Stimulated activated CD8-positive, alpha-beta memory T cell treated with anti-CD3 and anti-CD28 coated beads, Interleukin-15, amount 100 ng/mL, for 4 hours (primary cell): ENCODE measurements at regions not wholly inside any gene's neighbourhood (a gene's known extent, or its start where the extent isn't known, plus 50 kb on each side); places are given as distances from the start of the nearest gene placed in this dataset.
"Not testable (repeated sequence)": the region's sequence is repeated elsewhere in the genome, so short reads cannot be mapped to it uniquely, and the experiment has no call there.

Experiments
- DNase-seq, 2 donors: peaks; one replicate each; pipeline ENCODE4 v3.0.0-alpha.2; 2020; ENCODE audit warnings: low read depth in 2 of 2

DNA sequence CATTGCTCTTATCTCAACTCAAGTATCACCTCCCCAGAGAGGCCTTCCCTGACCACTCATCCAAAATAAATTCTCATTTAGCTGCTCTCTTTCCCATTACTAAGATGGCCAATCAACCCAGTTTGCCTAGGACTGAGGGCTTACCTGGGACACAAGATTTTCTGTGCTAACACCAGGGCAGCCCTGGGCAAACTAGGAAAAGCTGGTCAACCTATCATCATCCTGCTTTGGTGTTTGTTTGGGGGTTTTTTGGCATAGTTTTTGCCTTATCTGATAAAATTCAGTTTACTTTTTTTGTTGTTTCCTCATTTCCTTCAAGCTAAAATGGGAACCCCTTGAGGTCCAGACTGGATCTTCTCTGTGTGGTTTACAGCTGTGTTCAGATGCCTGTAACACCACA is 131.4 kb upstream of the NR2F2 start:
- DNase-seq, result no peak

DNA sequence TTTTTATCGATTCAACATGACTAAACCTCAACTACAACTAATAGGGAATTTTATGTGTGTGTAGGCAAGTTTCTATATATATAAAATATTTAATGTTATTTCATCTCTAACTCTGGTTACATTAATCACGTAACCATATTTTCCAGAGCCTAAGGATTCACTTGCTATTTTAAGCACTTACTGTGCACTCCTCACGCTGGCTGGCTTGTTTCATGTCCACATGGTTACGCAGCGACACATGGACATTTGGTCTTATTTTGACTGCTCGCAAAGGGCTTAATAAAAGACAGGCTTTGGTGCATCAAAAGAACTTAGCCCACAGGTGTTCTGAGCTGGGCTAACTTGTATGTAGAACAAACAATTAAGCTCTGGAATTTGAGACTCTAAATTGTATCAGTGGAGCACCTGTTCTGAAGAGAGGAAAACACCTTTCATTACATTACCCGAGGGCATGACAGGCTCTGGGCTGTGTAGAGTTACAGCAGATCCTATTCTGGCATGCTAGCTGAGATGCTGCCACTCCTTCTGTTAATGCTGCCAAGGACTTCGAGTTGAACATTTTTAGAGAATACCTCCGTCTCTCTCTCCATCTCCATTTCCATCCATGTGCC is 130.0 kb upstream of the NR2F2 start:
- DNase-seq, result no peak

DNA sequence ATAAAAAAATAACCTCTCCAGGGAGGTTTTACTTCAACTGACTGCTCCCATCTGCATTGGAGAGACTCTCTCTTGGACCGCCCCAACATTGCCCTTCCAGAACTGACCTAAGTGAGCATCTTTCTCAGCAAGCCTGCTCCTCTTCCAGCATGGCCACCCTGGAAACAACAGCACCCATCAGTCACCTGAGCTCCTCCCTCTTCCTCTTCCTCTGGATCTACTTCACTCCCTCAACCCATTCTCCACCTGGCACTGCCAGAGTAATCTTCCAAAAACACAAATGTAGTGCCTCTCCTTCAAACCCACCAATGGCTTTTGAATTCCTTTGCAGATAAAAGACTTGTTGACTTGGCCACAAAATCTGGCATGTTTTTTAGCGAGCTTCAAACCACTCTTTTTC is 128.8 kb upstream of the NR2F2 start:
- no peak for DNase-seq

DNA sequence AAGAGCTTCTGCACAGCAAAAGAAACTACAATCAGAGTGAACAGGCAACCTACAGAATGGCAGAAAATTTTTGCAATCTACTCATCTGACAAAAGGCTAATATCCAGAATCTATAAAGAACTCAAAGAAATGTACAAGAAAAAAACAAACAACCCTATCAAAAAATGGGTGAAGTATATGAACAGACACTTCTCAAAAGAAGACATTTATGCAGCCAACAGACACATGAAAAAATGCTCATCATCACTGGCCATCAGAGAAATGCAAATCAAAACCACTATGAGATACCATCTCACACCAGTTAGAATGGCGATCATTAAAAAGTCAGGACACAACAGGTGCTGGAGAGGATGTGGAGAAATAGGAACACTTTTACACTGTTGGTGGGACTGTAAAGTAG is 124.9 kb upstream of the NR2F2 start:
- not testable (repeated sequence) for DNase-seq

DNA sequence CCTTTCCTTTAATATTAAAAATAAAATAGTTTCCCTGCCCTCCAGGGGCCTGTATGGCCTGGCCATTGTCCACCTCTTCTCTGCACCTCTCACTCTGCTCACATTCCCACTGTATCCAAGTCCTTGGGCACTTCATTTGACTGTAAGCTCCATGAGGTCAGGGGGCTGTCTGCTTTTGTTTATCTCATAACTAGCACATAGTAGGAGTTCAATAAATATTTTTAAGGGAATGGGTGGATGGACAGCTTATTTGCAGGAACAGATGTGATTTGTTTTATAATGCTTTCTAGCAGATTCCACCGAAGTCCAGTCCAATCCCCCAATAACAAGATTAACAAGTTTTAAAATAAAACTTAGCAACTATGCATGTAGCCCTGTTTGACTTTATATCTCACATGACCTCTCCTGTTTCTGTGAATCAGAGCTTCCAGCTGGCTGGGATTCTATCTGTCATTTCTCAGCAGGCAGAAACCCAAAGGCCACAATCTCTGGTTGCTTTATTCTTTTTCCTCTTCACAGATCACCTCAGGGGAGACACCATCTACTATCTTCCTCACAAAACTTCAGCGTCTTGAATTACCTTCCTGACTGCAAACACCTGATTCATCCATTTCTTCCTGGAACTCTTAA is 123.0 kb upstream of the NR2F2 start:
- no peak for DNase-seq

DNA sequence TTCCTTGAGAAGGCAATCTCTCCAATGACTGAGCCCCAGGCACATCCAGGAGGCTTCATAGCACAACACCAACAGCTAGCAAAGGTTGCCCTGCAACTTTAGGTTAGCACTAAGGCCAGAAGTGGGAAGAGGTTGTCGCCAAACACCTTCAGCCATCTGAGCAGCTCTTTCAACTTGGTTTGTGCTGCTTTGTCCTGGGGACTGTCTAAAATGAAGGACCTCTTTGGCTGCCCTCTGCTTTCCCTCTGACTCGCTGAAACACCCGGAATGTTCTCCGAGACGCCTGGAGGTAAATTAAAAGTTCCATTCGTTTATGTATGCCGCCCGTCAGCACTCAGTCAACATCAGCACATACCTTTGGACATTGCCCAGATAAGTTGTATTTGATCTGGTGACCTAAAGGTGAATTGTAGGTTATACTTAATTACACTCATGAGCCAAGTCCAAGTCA is 121.2 kb upstream of the NR2F2 start:
- no peak for DNase-seq

DNA sequence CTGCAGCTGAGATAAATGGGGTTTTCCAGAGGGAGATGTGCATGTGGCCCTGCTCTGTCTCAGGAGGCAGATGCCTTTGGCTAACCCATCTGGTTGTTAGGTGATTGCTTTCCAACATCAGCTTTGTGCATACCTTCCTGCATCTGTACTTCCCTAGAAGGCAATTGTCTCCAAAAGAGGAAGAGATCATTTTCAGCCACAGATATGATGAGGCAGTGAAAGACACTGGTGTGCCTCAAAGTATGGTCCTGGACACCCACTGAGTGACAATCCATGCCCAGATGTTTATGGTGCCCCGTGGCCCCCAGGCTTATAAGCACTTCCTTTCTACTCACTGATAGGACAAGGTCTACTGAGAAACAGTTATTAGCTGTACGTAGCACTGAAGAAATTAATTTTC is 117.5 kb upstream of the NR2F2 start:
- no peak for DNase-seq

DNA sequence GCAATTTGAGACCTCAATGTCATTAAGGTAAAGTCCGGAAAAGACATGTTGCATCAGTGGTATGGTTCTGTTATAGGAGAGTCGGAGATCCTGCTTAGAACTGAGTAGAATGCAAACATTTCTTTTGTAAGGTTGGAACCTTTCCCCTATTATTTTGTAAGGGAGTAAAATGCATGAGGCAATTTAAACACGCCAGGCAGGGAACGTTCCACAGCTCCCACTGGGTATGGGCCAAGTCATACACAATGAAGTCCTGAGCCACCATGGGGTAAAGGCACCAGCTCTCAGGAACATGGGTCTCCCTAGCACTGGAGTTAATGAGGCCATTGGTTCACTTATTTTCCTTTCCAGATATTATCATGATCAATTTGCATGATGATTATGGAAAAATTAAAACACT is 116.6 kb upstream of the NR2F2 start:
- no peak for DNase-seq

DNA sequence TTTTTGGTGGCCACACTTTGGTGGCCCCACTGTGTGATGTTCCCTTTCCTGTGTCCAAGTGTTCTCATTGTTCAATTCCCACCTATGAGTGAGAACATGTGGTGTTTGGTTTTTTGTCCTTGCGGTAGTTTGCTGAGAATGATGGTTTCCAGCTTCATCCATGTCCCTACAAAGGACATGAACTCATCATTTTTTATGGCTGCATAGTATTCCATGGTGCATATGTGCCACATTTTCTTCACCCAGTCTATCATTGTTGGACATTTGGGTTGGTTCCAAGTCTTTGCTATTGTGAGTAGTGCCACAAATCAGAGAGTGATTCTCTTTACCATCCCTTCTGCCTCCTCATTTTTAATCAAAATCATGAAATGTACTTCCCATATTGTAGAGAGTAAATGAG is 114.0 kb upstream of the NR2F2 start:
- DNase-seq, result not testable (repeated sequence)

DNA sequence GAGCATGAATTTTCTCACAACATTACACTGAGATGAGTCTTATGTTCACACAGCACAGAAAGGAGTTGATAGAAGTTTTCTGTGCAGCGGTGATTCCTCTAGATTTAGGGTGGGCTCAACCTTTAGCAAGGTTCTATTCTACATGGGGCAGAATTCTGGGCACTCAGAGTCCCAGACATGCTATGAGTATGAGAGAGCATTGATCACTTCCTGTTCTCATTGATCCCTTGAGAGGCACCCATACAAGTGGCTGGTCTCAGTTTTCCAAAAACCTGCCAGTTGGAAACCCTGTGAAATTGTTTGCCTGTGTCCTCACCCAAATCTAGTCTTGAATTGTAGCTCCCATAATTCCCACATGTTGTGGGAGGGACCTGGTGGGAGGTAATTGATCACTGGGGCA is 112.5 kb upstream of the NR2F2 start:
- no peak for DNase-seq

DNA sequence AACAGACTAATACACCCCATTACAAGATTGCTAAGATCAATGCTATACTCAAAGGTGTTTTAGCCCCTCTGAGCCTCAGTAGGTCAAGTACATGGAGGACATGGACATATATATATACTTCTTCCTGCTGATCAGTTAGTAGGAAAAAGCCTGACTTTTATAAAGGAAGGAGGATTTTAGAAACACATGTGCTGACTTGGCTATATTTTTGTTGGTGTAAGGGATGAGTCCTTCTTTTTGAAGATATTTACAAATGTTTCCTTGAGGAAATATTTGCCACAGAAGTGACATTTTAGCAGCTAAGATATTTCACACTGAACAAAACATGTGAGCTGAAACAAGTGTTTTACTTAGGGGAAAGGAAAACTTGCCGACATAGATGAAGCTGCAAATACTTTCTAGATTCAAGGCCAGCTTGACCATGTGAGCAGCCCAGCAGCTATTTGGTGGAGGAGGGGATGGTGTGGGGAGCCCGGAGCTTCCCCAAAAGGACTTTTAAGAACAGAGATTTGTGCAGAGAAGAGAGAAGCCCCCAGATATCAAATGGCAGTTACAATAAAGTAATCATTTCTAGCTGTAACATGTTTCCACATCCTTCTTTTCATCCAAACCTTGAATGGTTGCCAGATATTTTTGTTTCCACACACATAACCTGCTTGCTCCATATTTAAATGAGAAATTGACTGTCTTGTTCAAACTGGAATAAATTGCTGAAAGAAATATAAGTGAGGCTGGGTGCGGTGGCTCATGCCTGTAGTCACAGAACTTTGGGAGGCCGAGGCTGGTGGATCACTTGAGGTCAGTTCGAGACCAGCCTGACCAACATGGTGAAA is 111.7 kb upstream of the NR2F2 start:
- no peak for DNase-seq

DNA sequence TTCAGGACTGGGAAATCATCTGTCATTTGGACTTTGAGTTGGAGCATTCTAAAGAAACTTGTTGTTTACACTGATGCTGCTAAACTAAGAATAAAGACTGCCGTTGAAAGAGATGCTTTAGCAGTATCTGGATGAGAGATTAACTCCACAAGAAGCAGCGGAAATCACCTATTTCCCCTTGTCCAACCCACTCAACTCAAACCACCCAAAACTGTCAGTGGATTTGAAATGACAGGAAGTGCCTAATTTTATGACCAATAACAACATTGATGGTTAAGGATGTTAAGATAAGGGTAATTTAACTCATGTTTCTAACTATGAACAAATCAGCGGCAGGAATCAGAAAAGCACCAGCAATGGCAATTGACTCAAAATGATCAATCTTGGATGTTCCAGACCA is 110.8 kb upstream of the NR2F2 start:
- no peak for DNase-seq

DNA sequence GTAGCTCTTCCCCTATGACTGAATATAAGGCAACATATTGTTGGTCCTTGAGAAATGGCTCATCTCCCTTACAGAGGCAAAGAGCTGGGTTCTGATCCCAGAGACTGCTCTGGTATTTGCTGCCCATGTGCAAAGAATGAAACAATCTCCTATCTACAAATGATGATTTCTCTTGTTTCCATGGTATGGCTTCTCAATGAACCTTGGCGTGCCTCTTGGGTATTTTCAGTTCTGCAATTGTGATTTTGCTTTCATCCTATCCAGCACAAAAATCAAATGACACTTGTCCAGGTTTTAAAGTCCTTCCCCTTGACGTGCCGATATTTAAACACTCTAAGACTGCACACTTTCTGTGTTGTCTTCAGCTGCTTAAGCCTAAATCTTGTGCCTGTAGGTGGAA is 109.8 kb upstream of the NR2F2 start:
- DNase-seq, result no peak

DNA sequence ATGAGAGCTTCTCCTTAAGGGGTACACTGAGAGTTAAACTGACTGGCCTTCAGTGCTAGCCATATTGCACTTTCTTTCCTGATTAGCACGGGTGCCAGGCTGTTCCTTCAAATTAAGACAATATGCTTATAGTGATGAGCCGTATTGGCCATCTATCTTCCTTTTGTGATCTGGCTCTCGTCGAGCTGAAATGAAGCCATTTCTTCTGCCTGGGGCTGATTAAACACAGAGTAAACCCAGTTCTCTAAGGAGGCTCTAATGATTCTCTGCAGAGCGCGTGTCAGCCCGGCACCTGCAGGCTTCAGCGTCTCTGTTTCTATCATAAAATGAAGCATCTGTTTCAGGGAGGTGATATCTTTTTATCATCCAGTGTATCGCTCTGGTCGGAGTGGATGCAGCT is 107.5 kb upstream of the NR2F2 start:
- DNase-seq, result no peak

DNA sequence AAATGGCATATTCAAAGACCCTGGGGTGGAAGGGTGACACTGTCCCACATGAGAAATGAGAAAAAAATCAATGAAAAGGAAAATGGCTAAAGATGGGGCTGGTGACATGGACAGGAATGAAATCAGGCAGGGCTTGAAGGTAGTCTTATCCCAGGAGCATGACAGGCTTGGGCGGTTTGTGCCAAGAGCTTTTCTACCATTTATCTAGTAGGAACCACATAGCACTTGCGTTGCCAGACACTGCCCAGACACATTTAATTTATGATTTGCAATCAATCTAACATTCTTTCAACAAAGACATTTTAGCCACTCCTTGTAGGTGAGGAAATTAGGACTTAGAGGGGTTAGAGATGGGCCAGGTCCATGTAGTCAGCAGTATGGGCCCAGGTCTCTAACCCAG is 106.6 kb upstream of the NR2F2 start:
- DNase-seq, result no peak

DNA sequence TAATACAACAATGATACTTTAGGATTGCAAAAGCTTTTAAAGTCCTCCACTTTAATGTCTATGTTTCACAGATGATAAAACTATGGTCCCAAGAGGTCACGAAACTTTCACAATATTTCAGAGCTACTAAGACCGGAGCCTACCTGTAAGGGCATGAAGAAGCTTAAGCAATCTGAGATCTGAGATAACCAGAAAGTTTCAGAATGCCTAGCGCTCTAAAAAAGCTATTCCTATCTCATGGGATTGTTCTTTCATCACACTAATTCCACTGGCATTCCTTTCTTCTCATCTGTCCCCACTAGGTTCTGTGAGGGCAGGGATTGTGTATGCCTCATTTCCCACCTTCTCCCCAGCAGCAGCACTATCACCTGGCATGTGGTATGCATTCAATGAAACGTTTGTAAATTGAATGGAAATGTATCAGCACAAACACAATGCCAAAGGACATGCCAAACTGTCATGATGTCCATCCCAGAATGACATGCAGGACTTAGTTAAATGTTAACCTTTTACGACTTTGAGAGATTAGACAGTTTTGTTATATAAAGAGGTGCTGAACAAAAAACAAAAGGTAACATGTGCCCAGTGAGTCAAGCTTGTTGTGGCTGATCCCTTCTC is 104.7 kb upstream of the NR2F2 start:
- no peak for DNase-seq

DNA sequence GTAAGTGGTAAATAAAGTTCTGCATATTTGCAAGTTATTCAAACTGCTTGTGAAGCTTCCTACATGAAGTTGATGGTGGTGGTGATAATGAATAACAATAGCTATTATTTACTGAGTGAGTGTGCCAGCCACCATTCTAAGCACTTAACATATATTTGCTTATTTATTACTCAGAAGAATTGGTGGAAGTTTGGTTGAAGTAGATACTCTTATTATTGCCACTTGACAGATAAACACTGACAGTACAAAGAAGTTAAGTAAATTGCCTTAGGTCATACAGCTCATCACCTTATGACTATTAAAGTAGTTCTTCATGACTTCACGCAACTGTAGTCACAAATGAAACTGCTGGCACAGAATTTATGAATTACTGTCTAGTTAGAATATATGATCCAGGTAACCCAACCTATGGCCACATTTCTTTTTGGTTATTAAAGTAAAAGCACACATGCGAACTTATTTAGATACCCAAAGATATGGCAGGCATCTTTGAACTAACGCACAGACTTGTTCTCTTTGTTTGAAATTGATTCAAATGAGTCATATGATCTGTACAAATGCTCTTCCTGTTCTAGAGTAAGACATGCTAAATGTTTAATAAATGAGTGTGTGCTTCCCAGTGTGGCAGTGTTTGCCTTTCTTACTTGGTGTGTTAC is 99.8 kb upstream of the NR2F2 start:
- no peak for DNase-seq

DNA sequence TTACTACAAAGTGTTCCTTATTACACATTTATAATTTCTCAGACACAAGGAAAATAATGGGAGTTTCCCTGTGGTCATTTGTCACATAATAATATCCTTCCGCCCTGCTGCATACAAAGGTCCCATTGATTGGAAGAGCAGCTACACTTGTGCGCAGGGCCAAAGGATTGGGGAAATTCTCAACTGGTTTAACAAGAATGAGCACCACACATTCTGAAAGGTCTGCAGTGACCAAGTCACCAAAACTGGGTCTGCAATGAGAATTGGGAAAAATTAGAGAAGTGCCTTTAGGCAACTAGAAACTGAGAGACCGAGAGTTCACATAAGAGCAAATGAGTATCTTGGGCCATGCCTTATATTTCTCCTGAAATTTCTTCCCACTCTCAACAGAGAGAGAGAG is 98.2 kb upstream of the NR2F2 start:
- no peak for DNase-seq

DNA sequence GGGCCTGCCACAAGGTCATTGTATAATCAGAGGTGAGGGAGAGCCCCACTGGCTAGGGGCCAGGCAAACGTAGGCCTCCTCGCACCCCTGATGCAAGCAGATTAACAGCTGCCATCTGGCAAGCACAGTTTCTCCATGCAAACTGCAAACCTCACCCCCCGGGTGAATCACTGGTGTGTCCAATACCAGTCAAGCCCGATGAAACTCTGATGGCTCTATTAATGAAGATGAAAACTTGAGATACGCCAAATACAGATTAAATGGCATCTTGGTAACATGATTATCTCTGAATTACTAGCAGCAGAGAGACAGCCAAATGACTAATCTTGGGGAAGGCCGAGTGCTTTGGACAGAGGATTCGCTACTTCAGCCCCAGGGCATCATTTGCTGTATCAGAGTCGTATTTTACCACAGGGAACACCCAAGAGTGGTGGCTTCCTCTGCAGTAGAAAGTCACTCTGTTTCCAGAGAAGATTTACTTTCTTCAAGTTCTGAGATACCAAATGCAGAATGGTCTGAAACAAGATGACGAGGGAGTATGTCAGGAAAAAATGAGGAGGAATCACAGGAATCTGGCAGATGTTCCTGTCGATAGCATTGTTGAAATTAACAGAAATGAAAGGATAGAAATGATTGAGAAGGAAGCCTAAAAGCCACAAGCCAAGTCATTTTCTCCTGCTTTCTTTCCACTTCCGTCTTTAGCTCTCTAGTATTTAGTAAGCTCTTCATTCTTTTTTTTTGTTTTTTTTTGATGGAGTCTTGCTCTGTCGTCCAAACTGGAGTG is 96.2 kb upstream of the NR2F2 start:
- DNase-seq, result no peak

DNA sequence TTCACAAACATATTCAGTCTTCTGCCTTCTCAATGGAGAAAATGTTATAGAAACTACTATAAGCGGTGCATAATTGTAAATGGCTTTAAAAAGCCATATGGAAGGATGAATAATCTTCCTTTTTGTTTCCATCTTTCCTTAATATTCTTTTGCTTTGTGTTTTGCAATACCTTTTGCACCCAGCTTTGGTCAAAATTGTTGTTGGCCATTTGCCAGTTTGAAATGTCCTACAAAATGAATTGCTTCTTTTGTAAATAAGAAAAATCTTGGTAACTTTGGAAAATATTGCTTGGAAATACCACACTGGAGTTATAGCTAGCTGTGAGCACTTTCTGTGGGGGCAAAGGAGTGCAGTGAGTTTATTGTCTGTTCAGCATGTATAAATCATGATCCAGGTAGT is 93.5 kb upstream of the NR2F2 start:
- DNase-seq, result no peak

DNA sequence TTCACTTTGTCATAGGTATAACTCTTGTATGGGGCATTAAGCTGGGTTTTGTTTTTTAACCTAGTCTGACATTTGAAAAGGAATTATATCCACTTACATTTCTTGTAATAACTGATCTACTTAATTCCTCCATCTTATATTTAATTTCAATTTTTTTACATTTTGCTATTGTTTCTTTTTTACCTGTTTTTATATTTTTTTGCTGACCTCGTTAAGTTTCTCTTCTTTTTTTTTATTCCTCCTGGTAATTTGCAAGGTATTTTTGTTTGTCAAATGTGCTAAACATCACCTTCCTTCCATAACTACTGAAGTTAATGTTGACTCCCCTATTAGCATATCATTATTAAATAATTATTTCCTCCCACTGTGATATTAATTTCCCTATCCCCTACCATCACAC is 87.7 kb upstream of the NR2F2 start:
- DNase-seq, result no peak
